ENCODE measurements at regions not wholly inside any gene's neighbourhood (a gene's known extent, or its start where the extent isn't known, plus 50 kb on each side); places are given as distances from the start of the nearest gene placed in this dataset.

DNA sequence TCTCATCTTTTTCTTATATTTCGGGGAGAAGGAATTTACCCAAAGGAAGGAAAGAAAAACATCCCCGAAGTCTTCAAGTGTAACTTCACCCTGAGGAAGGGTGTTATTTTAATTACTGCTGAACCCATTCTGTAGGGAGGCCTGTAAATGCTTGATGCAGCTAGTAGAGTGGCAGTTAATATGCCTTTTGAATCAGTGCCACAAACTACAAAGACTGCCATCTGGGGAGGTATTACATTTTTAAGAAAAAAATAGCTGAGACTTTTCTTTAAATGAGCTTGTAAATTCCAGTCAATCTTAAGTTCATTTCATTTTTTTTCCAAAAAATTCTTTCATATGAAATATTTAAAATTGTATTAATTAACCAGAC is 233.1 kb upstream of the FERD3L start:
- TF ChIP-seq, protein P1, sequence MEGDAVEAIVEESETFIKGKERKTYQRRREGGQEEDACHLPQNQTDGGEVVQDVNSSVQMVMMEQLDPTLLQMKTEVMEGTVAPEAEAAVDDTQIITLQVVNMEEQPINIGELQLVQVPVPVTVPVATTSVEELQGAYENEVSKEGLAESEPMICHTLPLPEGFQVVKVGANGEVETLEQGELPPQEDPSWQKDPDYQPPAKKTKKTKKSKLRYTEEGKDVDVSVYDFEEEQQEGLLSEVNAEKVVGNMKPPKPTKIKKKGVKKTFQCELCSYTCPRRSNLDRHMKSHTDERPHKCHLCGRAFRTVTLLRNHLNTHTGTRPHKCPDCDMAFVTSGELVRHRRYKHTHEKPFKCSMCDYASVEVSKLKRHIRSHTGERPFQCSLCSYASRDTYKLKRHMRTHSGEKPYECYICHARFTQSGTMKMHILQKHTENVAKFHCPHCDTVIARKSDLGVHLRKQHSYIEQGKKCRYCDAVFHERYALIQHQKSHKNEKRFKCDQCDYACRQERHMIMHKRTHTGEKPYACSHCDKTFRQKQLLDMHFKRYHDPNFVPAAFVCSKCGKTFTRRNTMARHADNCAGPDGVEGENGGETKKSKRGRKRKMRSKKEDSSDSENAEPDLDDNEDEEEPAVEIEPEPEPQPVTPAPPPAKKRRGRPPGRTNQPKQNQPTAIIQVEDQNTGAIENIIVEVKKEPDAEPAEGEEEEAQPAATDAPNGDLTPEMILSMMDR (IDR thresholded peaks at IDR 0.05; ENCODE audit: insufficient read depth, low read depth, low read length): no peak
- no peak for TF ChIP-seq EZH2 (IDR thresholded peaks at IDR 0.05; ENCODE audit: insufficient read depth, low read length)
